Stimulated activated CD8-positive, alpha-beta memory T cell treated with anti-CD3 and anti-CD28 coated beads, Interleukin-4, amount 100 ng/mL, for 4 hours (primary cell): ENCODE measurements at regions not wholly inside any gene's neighbourhood (a gene's known extent, or its start where the extent isn't known, plus 50 kb on each side); places are given as distances from the start of the nearest gene placed in this dataset.

Source experiments
- DNase-seq, 2 donors: peaks; one replicate each; pipeline ENCODE4 v3.0.0-alpha.2; 2020; ENCODE audit warnings: low read depth in 2 of 2, low spot score in 1 of 2

DNA sequence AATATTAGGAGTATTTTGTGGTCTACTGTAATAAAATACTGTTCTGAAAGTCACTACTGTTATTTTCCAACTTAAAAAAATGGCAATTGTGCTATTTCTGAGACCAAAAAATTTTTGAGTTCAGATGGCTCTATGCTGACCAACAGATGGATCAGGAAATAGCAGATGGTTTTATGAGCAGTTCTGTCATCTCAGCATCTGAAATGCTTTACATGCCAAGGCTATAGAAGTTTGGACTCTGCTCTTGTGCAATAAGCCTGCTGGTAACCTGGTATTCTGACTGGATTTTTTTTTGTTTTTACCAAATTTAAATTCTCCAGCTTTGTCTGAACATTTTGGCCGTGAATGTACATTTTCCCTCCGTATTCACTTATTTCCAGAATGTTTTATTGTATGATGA lies 1127.5 kb downstream of the GRIK2 start:
- DNase-seq = no peak

DNA sequence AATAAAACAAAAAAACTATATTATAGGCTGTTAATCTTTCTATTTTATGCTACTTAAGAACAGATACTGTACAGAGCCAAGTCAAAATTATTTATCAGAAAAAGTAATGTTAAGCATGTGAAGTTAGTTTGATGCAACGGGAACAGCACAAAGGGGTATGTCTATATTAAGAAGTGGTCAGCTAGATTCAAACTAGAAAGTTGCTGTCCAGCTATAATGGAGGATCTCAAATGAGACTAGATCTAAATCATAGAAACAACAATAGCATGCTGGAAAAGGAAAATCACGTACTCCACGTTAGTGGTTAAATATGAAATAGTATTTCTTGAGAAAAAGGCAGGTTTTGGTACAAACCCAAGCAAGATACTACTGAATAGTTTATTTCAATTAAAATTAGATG lies 1124.0 kb downstream of the GRIK2 start:
- DNase-seq = no peak

DNA sequence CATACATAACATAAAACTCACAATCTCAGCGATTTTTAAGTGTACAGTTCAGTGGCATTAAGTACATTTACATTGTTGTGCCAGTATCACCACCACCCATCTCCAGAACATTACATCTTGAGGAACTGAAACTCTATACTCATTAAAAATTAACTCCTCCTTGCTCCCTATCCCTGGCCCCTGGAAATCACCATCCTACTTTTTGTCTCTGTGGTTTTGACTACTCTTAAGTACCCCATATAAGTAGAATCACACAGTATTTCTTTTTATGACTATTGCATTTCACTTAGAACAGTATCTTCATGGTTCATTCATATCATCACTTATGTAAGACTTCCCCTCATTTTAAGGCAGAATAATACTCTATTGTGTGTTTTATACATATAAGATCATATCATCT lies 1108.1 kb downstream of the GRIK2 start:
- no peak for DNase-seq

DNA sequence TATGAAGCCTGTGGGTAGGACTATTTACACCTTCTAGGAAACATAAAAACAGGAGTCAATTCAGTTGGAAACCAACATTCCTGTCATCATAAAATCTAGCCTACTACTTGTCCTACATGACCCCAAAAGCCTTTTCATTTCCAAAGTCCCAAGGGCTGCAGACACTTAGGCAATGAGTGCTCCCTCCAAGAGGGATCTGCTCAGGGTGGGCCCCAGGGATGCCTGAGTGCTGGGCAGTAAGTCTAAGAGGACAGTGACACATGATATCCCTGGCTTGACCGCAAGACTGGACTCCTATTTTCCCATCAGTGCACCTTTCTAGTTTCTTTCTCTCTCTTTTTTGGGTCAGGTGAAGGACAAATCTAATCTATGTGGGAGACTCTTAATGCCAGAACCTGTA lies 1101.3 kb downstream of the GRIK2 start:
- no peak for DNase-seq

DNA sequence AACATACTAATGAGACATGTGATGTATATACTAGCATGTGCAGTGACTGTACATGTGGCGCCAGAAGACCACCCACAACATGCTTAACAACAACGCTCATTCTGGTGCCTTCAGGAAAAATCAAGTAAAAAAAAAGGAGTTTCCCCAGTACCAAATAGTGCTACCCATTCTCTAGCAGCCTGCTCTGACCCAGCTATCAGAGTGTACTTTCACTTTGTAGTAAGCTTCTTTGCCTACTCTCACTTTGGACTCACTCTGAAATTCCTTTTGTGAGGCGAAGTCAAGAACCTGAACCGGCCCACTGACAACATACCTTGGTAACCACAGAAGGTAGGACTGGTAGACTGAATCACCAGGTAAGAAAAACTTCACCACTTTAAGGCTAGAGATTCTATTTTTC lies 1100.0 kb downstream of the GRIK2 start:
- no peak for DNase-seq

DNA sequence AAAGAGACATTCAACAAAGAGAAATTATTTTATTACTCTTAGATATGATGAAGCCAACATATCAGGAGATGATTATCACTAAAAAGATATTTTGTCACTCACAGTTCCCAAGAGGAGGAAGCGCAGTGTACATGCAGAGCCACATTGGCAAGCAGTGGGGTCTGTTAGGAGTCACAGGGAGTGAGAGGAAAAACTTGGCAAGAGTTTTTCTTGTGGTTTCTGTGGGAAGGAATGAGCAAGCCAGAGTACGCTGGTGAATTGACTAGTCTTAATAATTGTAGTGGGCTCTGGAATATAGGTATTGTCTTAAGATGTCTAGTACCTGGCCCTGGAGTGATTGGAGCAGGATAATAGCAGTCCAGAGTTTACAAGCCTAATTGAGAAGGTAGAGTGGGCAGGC lies 1095.2 kb downstream of the GRIK2 start:
- DNase-seq = no peak

DNA sequence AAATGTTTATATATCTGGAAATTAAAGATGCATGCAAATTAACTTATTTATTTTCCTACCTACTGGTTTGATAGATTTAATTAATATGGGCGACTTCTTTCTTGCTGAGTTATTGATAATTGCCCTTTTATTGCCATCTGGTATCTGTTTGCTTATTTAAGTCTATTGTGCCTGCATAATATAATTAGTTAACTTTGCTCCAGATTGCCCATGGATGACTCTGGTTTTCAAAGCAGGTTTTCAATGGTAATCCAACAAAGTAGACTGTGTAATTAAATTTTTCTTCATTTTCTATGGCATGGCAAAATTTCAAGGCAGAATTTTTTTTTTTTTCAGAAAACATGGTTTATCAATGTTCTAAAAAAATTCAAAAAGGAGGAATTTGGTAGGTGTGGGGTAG lies 1092.0 kb downstream of the GRIK2 start:
- DNase-seq = no peak

DNA sequence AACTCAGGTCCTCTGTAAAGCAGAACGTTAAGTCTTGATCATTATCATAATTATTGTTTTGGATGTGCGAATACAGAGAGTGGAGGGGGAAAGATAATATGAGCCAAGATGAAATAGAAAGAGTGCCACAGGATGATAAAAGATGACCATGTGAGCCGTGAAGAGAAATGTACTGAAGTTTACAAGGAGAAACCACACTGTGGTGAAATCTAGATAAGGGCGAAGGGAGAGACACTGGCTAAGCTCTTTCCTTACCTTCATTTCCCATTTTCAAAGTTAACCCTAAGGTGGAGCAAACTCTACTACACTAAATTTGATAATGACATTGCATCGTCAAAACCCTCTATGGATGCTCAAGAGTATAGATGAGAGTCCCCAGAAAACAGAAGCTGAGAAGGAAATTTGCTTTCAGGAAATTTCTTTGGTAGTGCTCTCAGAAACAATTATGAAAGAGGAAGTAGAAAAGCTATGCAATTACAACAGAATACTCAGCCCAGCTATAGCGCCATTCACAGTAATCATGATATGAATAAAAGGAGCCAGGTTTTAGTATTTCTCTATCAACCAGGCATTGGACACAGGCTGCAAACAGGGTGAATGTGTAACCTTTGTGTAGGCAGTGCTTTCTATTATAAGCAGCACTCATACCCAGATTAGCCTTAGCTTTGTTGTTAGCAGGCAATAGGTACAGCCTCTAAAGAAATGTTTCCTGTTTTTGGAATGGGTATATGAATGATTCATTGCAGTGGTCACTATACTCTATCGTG lies 1080.7 kb downstream of the GRIK2 start:
- DNase-seq = no peak

DNA sequence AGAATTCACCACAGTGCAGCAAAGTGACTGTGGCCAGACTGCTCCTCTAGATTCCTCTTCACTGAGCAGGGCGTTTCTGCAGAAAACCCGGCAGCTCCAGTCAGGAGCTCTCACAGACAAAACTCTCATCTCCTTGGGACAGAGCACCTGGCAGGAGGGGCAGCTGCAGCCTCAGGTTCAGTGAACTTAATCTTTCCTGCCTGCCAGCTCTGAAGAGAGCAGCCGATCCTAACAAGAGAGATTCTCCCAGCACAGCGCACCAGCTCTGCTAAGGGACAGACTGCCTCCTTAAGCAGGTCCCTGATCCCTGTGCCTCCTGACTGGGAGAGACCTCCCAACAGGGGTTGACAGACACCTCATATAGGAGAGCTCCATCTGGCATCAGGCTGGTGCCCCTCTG lies 1065.5 kb downstream of the GRIK2 start:
- DNase-seq = no peak

DNA sequence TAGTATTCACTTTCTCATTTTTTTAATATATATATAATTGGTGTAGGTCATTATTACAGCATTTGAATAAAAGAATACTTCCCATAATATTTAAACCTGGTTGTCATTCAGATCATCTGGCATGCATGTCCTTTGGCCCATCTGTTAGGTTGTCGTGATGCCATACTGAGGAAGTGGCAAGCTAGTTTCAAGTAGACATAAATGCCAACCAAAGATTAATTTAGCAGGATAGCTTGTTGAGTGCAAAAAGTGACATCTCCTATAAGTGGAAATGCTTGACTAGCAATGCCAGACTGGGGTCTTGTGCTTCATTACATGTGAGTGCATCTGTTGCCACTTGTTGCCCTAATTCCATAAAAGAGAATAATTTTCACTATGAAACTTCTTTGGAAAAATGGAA lies 1044.7 kb downstream of the GRIK2 start:
- DNase-seq = no peak

DNA sequence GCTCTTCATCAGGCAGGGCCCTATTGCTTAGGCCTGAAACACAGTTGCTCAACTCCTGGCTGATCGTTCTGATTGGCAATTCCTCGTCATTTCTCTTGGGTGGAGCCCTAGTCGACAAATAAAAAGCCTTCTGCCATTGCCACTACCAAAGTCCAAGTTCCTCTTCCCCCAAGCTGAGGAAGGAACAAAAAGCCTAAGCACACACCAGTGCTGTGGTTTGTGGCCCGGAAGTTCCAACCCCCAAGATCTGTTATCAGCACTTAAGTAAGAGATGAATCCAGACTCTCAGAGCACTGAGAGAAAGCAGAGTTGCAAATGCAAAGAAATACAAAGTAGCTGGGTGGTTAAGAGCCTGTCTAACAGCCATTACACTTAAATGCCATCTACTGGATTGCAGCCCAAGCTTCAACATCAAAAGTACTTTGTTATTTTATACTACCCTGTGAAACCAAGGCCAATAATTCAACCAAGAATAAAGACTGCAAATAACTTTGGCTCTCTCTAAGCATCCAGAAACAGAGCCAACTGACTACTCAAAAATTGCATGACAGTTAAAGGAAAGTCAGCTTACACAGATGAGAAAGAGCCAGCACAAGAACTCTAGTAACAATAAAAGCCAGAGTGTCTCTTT lies 1024.0 kb downstream of the GRIK2 start:
- DNase-seq = no peak

DNA sequence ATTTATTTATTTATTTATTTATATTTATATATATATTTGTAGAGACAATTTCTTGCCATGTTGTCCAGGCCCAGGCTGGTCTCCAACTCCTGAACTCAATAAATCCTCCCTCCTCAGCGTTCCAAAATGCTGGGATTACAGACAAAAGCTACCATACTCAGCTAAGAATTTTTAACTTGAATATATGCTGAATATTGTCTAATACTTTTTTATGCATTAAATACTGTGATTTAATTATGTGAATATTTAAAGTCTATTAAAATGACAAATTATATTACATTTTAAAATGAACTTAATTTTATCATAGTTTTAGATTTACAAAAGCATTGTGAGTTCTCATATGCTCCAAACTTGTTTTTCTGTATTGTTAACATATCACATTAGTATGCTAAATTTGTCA lies 1022.4 kb downstream of the GRIK2 start:
- DNase-seq = no peak

DNA sequence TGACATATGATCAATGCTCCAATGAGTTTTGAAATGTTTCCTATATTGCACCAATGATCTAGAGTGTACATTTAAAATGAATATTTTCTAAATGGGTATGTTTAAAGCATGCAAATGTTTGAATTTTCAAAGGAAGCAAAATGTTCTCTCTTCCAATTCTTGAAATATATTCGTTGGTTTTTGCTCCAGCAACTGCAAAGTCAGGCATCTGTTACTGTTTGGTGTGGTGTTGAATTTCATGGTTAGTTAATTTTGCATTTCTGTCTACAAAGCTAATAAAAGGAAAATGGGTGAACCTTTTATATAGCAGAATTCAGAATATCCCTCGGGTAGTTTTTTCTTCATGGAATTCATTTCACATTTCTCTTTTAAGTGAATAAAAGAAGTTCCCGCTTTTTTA lies 1018.3 kb downstream of the GRIK2 start:
- DNase-seq = no peak

DNA sequence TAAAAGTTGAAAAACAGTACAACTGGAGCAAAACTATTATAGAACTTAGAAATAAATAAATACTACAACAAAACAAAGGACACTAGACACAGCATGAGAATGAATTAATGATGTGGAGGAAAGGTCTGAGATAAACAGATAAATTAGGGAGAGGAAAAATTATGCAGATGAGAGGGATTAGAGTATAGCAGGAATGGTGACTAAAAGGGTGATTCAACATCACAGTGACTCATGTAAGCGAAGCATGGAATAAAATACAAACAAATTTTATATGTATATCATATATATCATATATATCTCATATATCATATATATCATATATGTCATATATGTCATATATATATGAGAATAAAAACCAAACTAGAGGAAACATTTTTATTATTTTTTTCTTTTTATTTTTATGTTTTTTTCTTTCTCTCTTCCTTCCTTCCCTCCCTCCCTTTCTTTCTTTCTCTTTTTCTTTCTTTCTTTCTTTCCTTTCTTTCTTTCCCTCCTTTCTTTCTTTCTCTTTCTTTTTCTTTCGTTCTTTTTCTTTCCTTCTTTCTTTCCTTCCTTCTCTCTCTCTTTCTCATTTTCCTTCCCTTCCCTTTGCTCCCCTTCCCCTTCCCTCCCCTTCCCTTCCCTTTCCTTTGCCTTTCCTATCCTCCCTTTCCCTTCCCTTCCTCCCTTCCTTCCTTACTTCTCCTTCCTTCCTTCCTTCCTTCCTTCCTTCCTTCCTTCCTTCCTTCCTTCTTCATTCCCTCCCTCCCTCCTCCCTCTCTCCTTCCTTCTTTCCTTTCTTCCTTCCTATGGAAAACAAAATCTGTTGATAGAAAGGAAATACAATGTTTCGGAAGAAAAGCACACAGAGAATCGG lies 1014.6 kb downstream of the GRIK2 start:
- DNase-seq = no peak

DNA sequence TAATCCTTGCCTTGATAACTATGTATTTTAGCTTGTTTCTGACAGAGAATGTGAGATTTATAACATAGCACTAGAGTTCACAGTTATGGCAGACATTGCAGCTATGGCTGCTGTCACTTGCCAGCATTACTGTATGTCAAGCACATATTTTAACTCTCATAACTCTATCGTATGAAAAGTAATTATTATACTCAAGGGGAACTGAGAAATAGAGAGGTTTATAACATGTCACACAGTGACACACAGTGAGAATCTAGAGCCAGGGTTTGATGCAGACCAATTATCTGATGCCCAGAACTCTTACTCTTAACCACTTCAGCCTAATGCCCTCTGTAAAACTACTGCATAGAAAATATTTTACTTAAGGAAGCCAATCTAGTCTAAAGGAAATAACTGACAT lies 1012.4 kb downstream of the GRIK2 start:
- DNase-seq = no peak

DNA sequence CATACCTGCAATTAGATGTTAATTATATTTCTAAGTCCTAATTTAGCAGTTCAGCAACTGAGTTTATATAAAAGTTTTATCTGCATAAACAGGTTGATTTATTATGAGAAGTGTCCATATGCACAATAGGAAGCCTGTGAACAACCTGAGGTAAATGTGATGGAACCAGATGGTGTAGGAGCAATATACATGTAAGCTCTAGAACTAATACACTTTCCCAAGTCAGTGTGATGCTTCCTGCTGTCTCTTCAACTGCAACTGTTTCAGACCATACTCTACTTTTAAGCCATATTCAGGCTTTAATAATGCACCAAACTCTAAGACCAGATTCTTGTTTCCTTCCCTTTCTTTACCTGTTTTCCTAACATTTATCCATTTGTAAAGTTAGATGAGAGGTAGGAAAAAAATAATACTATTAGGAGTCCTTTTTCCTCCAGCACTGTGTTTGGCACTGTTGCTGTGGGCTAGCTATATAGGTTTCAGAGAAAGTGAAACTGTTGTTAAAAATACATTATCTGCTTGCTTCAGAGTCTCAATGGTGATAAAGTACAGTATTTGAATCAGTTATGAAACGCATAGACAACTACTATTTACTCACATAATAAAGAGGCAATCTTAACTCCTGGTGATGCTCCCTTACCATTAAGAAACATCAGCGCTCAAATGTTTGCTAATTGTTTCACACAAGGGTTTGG lies 1009.3 kb downstream of the GRIK2 start:
- DNase-seq = no peak

DNA sequence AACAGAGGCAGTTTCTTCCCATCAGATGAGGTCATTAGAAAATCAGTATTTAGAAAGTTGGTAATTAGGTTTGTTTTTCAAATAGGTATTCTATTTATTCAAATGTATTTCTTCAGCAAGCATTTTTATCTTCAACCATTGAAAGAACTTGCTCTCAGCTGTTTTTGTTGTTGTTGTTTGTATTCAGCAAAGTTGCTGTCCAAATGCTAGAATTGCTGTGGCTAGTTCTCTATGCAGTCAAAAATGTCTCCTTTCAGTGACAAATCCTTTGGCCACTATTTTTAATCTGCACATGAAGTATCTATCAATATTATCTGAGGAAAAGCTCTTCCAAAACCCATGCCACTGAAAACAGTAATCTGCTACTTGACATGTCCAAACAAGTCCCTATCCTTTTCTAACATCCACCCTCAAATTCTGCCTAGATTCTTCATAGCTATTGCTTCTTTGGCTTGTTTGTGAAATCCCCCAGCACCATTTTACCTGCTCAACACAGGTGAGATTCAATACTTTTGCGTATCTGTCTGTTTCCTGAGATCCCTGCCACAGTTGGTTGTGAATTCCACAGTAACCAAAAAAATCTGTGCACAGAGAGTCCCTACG lies 1005.4 kb downstream of the GRIK2 start:
- no peak for DNase-seq

DNA sequence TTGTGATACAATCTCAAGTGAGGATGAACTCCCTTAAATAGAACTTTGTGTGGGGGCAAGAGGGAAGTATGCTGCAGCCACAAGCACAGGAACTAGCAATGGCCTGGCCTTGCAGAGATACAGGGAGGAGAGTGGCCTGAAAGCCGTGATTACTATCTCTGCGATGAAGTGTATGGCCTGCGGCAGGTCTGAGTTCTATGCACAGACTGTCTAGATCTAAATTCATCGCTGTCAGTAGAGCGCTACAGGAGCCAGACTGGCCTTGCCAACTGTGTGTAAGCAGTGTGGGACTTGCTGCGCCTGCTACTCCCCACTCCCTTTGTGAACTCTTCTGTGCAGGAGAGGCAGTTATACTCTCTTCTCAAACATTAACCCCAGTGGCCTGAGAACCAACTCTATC lies 997.0 kb downstream of the GRIK2 start:
- no peak for DNase-seq

DNA sequence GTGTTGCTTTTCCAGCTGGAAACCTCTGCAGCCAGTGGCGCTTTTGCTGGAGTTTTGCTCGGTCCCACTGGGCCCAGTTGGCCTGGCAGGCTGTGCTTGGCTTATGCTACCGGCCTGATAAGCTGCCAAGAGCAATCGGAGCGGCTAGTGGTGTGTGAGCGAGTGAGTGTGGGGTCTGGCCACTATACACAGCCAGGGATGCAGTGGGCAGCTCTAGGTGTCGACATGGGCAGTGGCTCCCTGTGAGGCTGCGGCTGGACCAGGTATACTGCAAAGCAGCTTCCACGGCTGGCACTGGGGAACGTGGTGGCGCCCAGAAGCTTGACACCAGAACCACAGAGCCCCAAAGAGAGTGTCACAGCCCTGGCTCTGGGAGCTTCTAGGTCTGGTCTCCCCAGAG lies 996.5 kb downstream of the GRIK2 start:
- DNase-seq = no peak

DNA sequence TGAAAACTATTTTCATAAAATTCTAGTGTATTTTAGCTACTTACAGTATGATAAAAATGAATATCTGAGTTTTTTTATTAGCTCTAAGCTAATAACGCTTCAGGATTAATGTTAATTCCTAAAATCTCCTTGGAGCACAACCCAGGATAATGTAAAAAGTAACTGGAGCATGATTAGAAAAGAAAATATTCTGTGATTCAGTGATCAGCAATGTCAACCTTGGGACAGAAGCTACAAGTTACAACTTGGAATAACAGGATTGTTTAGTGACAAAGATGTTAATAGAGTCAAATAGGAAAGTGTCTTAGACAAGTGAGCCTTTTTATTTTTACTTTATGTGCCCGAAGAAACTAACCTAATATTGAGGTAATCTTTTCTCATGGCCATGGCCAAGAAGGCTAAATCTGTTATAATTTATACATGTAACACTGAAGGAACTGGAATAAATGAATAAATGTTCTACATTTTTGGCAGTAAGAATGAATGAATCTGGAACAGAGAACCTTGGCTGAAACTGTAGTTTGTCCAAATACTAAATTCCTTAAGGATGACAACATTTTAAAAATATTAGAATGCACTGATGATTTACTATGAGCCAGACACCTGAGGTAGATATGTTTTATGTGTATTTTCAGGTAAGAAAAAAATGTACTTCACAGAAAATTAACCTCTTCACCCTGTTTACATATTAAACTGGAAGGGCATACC lies 994.0 kb downstream of the GRIK2 start:
- no peak for DNase-seq

DNA sequence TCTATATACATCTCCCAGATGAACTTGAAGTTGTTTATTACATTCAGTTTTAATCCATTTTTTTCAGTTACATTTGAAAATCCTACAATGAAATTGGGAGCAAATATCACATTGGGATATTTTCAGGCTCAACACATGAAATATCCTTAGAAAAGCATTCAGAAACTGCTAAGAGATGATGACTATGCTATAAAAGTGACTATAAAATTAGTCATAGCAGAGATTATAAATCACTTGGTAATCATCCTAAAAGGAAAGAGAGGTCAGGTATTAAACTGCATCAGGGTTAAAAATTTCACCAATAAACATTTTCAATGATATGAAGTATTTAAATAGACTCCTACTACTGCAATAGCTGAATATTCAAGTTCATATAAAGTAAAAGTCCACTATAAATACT lies 987.7 kb downstream of the GRIK2 start:
- no peak for DNase-seq
